ENCODE measurements at regions not wholly inside any gene's neighbourhood (a gene's known extent, or its start where the extent isn't known, plus 50 kb on each side); places are given as distances from the start of the nearest gene placed in this dataset.

DNA sequence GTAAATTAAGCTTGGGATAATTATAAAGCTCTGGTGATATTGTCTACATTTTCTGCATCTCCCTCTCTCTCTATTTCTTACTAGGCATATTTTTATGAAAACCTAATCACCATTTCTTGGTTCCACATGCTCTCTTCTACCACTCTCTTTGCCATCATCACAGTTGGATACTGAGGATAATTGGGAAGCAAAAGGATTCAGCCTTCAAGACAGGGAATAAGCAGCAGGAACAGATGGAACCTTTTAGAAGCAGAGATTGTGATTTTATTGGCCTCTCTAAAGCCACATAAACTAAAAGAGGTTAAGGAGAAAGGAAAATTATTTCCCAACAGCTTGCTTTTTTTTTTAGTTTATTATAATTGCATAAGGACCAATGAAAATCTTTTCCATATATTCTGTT lies 226.3 kb upstream of the SPHKAP start:
- H3K4me3 ChIP-seq (ENCODE audit: control insufficient read depth, low read depth, low read length): no peak overlapping the region
- no peak for DNase-seq (ENCODE audit: low read depth)
- TF ChIP-seq, protein P1, sequence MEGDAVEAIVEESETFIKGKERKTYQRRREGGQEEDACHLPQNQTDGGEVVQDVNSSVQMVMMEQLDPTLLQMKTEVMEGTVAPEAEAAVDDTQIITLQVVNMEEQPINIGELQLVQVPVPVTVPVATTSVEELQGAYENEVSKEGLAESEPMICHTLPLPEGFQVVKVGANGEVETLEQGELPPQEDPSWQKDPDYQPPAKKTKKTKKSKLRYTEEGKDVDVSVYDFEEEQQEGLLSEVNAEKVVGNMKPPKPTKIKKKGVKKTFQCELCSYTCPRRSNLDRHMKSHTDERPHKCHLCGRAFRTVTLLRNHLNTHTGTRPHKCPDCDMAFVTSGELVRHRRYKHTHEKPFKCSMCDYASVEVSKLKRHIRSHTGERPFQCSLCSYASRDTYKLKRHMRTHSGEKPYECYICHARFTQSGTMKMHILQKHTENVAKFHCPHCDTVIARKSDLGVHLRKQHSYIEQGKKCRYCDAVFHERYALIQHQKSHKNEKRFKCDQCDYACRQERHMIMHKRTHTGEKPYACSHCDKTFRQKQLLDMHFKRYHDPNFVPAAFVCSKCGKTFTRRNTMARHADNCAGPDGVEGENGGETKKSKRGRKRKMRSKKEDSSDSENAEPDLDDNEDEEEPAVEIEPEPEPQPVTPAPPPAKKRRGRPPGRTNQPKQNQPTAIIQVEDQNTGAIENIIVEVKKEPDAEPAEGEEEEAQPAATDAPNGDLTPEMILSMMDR (conservative IDR thresholded peaks at IDR 0.05; ENCODE audit: control insufficient read depth, insufficient read depth, low read depth, low read length): no peak

DNA sequence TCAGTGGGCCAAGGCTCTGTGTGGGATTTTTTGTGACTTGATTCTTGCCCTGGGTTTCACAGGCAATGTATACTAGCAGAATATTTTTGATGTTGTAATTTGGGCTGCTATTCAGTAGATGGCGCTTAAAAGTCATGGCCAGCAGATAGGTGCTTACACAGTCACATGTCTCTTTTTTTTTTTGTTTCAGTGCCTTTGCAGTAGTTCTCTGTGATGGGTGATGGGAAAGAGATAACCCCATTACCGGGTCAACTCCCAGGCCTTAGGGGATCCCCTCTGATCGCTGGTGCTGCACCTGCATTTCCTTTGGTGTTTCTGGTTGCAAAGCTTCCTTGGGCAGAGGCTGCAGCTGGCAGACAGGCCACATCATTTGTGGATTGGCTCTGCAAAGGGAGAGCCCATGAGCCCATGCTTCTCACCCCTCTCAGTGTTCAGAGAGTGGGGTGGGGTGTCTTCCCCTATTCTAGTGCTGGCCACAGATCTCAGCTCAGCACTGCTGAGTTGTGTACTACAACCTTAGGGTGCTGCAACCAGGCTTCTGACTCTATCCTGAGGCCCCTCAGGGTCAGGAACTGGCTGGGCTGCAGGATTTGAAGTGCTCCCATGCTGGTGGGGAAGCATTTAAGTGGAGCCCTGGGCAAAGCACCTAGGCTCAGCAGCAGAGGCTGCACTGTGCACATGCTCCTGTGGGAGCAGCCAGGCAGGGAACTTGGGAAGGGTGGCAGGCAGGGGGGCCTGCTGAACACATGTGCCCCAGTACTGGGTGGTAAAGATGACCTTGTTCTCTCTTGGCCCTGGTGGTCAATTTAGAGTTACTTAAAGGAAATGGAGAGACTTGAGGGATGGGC lies 219.8 kb upstream of the SPHKAP start:
- DNase-seq (ENCODE audit: low read depth): peak; percentile 16
- TF ChIP-seq, protein P1 (conservative IDR thresholded peaks at IDR 0.05; ENCODE audit: control insufficient read depth, insufficient read depth, low read depth, low read length): peak; percentile 40
- H3K4me3 ChIP-seq (ENCODE audit: control insufficient read depth, low read depth, low read length): no peak overlapping the region

DNA sequence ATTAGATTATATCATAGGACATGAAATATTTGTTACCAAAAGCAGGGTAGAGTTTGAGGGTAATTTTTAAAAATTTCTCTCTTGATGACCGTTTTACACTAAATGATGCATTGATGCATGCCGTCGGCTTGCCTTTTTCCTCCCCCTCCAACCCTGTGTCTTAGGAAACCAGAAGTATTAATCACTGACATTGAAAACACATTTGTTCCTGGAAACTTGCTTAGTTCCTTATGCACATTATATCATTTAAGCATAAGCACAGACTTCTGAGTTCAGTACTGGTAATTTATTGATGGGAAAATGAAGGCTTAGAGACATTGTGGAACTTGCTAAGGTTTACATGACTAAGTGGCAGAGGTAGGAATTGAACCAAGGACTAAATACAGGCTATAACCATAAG lies 206.3 kb upstream of the SPHKAP start:
- TF ChIP-seq, protein P1 (conservative IDR thresholded peaks at IDR 0.05; ENCODE audit: control insufficient read depth, insufficient read depth, low read depth, low read length): no peak
- no peak overlapping the region for H3K4me3 ChIP-seq (ENCODE audit: control insufficient read depth, low read depth, low read length)
- no peak for DNase-seq (ENCODE audit: low read depth)

- TF ChIP-seq, protein P1 (conservative IDR thresholded peaks at IDR 0.05; ENCODE audit: control insufficient read depth, insufficient read depth, low read depth, low read length): no peak
- H3K4me3 ChIP-seq (ENCODE audit: control insufficient read depth, low read depth, low read length): no peak overlapping the region
- DNase-seq (ENCODE audit: low read depth): no peak
These were observed 197.4 kb upstream of the SPHKAP start for GRCh38 chr2:228378696-228379425.

DNA sequence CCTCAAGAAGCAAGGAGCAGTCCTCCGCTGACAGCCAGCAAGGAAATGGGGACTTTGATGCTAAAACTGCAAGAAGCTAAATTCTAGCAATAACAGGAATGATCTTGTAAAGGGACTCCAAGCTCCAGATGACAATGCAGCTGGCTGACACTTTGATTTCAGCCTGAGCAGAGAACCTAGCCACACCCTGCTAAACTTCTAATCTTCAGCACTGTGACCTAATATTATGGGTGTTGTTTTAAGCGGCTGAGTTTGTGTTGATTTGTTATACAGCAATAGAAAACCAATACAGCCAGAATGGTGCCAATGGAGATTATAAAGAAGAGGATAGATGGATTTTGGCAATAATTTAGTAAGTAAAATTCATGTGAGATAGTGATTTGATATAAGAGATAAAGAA lies 196.7 kb upstream of the SPHKAP start:
- H3K4me3 ChIP-seq (ENCODE audit: control insufficient read depth, low read depth, low read length): no peak overlapping the region
- DNase-seq (ENCODE audit: low read depth): no peak
- TF ChIP-seq, protein P1 (conservative IDR thresholded peaks at IDR 0.05; ENCODE audit: control insufficient read depth, insufficient read depth, low read depth, low read length): no peak

GRCh38 chr2:228377533-228377932 lies 196.0 kb upstream of the SPHKAP start:
- TF ChIP-seq, protein P1 (conservative IDR thresholded peaks at IDR 0.05; ENCODE audit: control insufficient read depth, insufficient read depth, low read depth, low read length): no peak
- no peak overlapping the region for H3K4me3 ChIP-seq (ENCODE audit: control insufficient read depth, low read depth, low read length)
- DNase-seq (ENCODE audit: low read depth): no peak
